Testis (tissue), 2 donors: ENCODE measurements at regions not wholly inside any gene's neighbourhood (a gene's known extent, or its start where the extent isn't known, plus 50 kb on each side); places are given as distances from the start of the nearest gene placed in this dataset.

Experiments
- POLR2A ChIP-seq: fragments of 450-650 bp; IDR thresholded peaks from one replicate; pipeline ENCODE4 v1.6.1; 2017; ENCODE audit warnings: antibody characterized with exemption, mild to moderate bottlenecking, moderate library complexity
- TF ChIP-seq, protein P1 (sequence below), 3 experiments: fragments of 450-650 bp in 2 of 3; fragments of 200-600 bp in 1 of 3; sonication (generic) in 1 of 3; IDR thresholded peaks; one replicate each; pipeline ENCODE4 v1.5.1; 2016 to 2019; ENCODE audit warnings: antibody characterized with exemption in 3 of 3, mild to moderate bottlenecking in 2 of 3, moderate library complexity in 1 of 3

GRCh38 chr17:31604936-31605335 is 213.5 kb downstream of the RAB11FIP4 start:
- TF ChIP-seq POLR2A: no peak
- TF ChIP-seq, protein P1, sequence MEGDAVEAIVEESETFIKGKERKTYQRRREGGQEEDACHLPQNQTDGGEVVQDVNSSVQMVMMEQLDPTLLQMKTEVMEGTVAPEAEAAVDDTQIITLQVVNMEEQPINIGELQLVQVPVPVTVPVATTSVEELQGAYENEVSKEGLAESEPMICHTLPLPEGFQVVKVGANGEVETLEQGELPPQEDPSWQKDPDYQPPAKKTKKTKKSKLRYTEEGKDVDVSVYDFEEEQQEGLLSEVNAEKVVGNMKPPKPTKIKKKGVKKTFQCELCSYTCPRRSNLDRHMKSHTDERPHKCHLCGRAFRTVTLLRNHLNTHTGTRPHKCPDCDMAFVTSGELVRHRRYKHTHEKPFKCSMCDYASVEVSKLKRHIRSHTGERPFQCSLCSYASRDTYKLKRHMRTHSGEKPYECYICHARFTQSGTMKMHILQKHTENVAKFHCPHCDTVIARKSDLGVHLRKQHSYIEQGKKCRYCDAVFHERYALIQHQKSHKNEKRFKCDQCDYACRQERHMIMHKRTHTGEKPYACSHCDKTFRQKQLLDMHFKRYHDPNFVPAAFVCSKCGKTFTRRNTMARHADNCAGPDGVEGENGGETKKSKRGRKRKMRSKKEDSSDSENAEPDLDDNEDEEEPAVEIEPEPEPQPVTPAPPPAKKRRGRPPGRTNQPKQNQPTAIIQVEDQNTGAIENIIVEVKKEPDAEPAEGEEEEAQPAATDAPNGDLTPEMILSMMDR (IDR thresholded peaks at IDR 0.05): no peak
